ACC112 (cell line): ENCODE measurements at regions not wholly inside any gene's neighbourhood (a gene's known extent, or its start where the extent isn't known, plus 50 kb on each side); places are given as distances from the start of the nearest gene placed in this dataset.

Source experiments
- H2AFZ ChIP-seq: fragments of 200-600 bp; sonication (generic); one replicate; pipeline ENCODE4 v1.6.0; 2017; ENCODE audit warnings: antibody characterized with exemption, low read length; ENCODE audit not compliant: unreplicated experiment
- H3K27ac ChIP-seq: fragments of 200-600 bp; sonication (generic); 2 replicates; pipeline ENCODE4 v1.5.1; 2014; ENCODE audit warnings: low read depth, mild to moderate bottlenecking, antibody characterized with exemption, low read length, moderate library complexity
- H3K27me3 ChIP-seq: fragments of 200-600 bp; sonication (generic); 2 replicates; pipeline ENCODE4 v1.6.1; 2014; ENCODE audit warnings: mild to moderate bottlenecking, antibody characterized with exemption, low read length, moderate library complexity, mixed read lengths; ENCODE audit not compliant: insufficient read depth
- H3K36me3 ChIP-seq: fragments of 200-600 bp; sonication (generic); 2 replicates; pipeline ENCODE4 v1.6.1; 2016; ENCODE audit warnings: mild to moderate bottlenecking, antibody characterized with exemption, low read length, moderate library complexity, mixed read lengths; ENCODE audit not compliant: insufficient read depth
- H3K4me1 ChIP-seq: fragments of 200-600 bp; sonication (generic); one replicate; pipeline ENCODE4 v1.6.1; 2016; ENCODE audit warnings: low read length, mixed read lengths; ENCODE audit not compliant: insufficient read depth, unreplicated experiment, control insufficient read depth
- H3K4me3 ChIP-seq: fragments of 200-600 bp; sonication (generic); 2 replicates; pipeline ENCODE4 v1.5.1; 2014; ENCODE audit warnings: mild to moderate bottlenecking, low read depth, low read length
- H3K79me2 ChIP-seq: fragments of 200-600 bp; sonication (generic); one replicate; pipeline ENCODE4 v1.6.0; 2016; ENCODE audit warnings: low read length; ENCODE audit not compliant: control insufficient read depth, unreplicated experiment, insufficient read depth

GRCh38 chr6:95404777-95405176, 172.6 kb upstream of the MANEA start:
- no peak overlapping the region for H2AFZ ChIP-seq
- no peak overlapping the region for H3K27ac ChIP-seq
- H3K36me3 ChIP-seq, result no peaks in the 10 kb centered on the region
- no peaks in the 10 kb centered on the region for H3K4me1 ChIP-seq
- no peaks in the 10 kb centered on the region for H3K79me2 ChIP-seq
- H3K4me3 ChIP-seq, result no peak overlapping the region
- 0 out of 2 replicates have a peak, but pooled peaks cover 10% of the 10 kb centered on the region for H3K27me3 ChIP-seq

DNA sequence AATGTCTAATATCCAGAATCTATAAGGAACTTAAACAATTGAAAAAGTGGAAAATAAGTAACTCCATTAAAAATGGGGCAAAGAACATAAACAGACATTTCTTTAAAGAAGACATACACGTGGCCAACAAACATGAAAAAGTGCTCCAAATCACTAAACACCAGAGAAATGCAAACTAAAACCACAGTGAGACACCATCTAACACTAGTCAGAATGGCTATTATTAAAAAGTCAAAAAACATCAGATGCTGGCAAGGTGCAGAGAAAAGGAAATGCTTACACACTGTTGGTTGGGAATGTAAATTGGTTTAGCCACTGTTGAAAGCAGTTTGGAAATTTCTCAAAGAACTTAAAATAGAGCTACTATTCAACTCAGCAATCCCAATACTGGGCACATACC, 169.2 kb upstream of the MANEA start:
- H3K27me3 ChIP-seq, result peaks cover 10% of the 10 kb centered on the region; the same call in 1 of the 2 replicates
- H2AFZ ChIP-seq, result no peak overlapping the region
- no peak overlapping the region for H3K27ac ChIP-seq

DNA sequence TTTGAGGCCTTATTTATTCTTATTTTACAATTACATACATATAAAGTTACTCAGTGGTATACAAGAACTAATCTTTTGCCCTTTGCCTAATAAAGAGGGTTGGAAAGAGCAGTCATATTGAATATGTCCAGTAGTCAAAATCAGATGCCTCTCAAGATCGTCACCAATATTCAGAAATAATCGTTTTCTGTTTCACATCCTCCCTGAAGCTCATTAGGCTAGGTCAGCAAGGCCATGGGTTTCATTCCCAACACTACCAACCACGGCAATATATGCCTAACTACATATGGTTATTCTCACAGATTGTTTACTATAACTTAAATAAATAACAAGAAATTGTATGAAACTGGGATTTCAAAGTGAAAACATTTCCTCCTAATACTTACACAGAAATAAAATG, 167.2 kb upstream of the MANEA start:
- no peaks in the 10 kb centered on the region; the same call in 1 of the 2 replicates for H3K27me3 ChIP-seq
- H3K4me3 ChIP-seq, result no peak overlapping the region
- H3K4me1 ChIP-seq, result no peaks in the 10 kb centered on the region
- H3K27ac ChIP-seq, result no peak overlapping the region
- H3K36me3 ChIP-seq, result no peaks in the 10 kb centered on the region
- H3K79me2 ChIP-seq, result no peaks in the 10 kb centered on the region
- no peak overlapping the region for H2AFZ ChIP-seq

More for the DNA sequence above, 169.2 kb upstream of the MANEA start:
- no peaks in the 10 kb centered on the region for H3K4me1 ChIP-seq
- no peaks in the 10 kb centered on the region for H3K36me3 ChIP-seq
- H3K79me2 ChIP-seq, result no peaks in the 10 kb centered on the region
- no peak overlapping the region for H3K4me3 ChIP-seq

DNA sequence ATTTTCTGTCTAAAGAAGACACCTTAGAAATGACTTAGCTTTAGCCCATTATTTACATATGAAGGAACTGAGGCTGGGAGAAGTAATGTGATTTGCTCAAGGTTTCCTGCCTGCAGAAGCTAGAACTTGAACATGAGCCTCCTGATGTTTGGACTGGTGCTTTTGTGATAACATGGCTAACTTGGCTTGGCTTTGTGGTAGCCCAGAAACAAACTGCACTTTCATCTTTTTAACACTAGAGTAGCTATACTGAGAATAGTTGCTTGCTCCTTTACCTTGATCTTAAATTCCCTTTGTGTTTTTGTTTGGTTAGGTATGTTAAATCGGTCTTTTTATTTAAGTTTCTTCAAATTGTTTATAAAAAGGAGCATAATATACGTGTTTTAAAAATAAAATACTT, 163.5 kb upstream of the MANEA start:
- H3K27me3 ChIP-seq, result no peaks in the 10 kb centered on the region; the same call in 1 of the 2 replicates
- no peak overlapping the region for H3K4me3 ChIP-seq
- no peak overlapping the region for H2AFZ ChIP-seq
- H3K4me1 ChIP-seq, result no peaks in the 10 kb centered on the region
- H3K79me2 ChIP-seq, result no peaks in the 10 kb centered on the region
- H3K36me3 ChIP-seq, result no peaks in the 10 kb centered on the region
- H3K27ac ChIP-seq, result no peak overlapping the region

- Histone ChIP-seq H3K27ac (no peak overlapping the region), H3K27me3 (no peaks in the 10 kb centered on the region), H3K4me1 (no peaks in the 10 kb centered on the region)
Observed at GRCh38 chr6:95417856-95418255, 159.5 kb upstream of the MANEA start.

GRCh38 chr6:95420792-95421191, 156.5 kb upstream of the MANEA start:
- no peak overlapping the region for H3K4me3 ChIP-seq
- H3K36me3 ChIP-seq, result no peaks in the 10 kb centered on the region
- H3K4me1 ChIP-seq, result no peaks in the 10 kb centered on the region
- H3K79me2 ChIP-seq, result no peaks in the 10 kb centered on the region
- 0 out of 2 replicates have a peak, but pooled peaks cover 3% of the 10 kb centered on the region for H3K27me3 ChIP-seq
- no peak overlapping the region for H2AFZ ChIP-seq
- H3K27ac ChIP-seq, result no peak overlapping the region

More at GRCh38 chr6:95417856-95418255, 159.5 kb upstream of the MANEA start:
- Histone ChIP-seq H2AFZ (no peak overlapping the region), H3K79me2 (no peaks in the 10 kb centered on the region), H3K36me3 (no peaks in the 10 kb centered on the region), H3K4me3 (no peak overlapping the region)

DNA sequence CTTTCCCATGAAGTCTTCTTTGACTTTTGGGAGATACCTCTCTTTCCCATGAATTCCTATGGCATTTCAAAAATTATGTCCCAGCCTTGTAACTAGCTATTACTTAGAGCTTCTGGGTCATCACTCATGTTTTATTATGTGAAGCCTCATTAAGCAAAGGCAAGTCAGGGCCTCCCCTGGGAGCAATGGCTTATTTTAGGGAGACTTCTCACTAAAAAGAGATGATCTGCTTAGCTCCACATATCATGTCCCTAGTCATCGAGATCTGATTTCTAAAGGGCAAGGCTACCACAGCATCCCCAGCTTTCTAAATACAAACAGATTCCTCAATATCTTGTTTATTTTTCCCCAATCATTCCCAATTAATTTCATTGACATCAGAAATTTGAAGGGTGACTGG, 154.0 kb upstream of the MANEA start:
- Histone ChIP-seq H3K4me1 (no peaks in the 10 kb centered on the region), H2AFZ (no peak overlapping the region), H3K27me3 (0 out of 2 replicates have a peak, but pooled peaks cover 3% of the 10 kb centered on the region), H3K36me3 (no peaks in the 10 kb centered on the region), H3K79me2 (no peaks in the 10 kb centered on the region), H3K4me3 (no peak overlapping the region), H3K27ac (no peak overlapping the region)

GRCh38 chr6:95431637-95432228, 145.6 kb upstream of the MANEA start:
- H3K27me3 ChIP-seq, result no peaks in the 10 kb centered on the region
- no peaks in the 10 kb centered on the region for H3K4me1 ChIP-seq
- H3K79me2 ChIP-seq, result no peaks in the 10 kb centered on the region
- no peak overlapping the region for H2AFZ ChIP-seq
- no peak overlapping the region for H3K27ac ChIP-seq
- no peaks in the 10 kb centered on the region for H3K36me3 ChIP-seq
- no peak overlapping the region for H3K4me3 ChIP-seq

- H3K27ac ChIP-seq, result no peak overlapping the region
- no peaks in the 10 kb centered on the region; the same call in 1 of the 2 replicates for H3K27me3 ChIP-seq
- H3K4me1 ChIP-seq, result no peaks in the 10 kb centered on the region
- no peak overlapping the region for H3K4me3 ChIP-seq
- H3K36me3 ChIP-seq, result no peaks in the 10 kb centered on the region
- no peak overlapping the region for H2AFZ ChIP-seq
- H3K79me2 ChIP-seq, result no peaks in the 10 kb centered on the region
Observed at GRCh38 chr6:95439741-95440140, 137.6 kb upstream of the MANEA start.

GRCh38 chr6:95448208-95448607, 129.1 kb upstream of the MANEA start:
- no peaks in the 10 kb centered on the region for H3K4me1 ChIP-seq
- no peak overlapping the region for H3K27ac ChIP-seq
- H3K27me3 ChIP-seq, result 0 out of 2 replicates have a peak, but pooled peaks cover 5% of the 10 kb centered on the region
- no peaks in the 10 kb centered on the region for H3K36me3 ChIP-seq
- no peak overlapping the region for H3K4me3 ChIP-seq
- no peaks in the 10 kb centered on the region for H3K79me2 ChIP-seq
- no peak overlapping the region for H2AFZ ChIP-seq

DNA sequence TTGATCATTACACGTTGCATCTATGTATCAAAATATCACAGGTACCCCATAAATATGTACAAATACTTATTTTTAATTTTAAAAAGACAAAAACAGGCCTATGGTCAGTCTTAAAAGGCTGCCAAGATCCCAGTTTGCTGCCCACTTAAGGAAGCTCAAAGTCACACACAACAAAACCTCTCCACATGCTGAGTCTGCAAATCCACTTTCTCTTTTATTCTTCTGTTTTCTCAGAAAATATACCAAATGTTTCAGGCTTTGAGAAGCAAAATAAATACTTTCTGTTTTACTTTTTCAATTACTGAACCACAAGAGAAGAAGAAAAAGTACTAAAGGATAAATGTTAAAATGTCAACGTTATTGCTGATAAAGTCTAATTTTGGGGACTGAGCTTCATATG, 107.8 kb upstream of the MANEA start:
- Histone ChIP-seq H3K36me3 (no peaks in the 10 kb centered on the region), H2AFZ (no peak overlapping the region), H3K79me2 (no peaks in the 10 kb centered on the region), H3K4me1 (no peaks in the 10 kb centered on the region), H3K4me3 (no peak overlapping the region), H3K27ac (no peak overlapping the region), H3K27me3 (no peaks in the 10 kb centered on the region)
